A673 (cell line): ENCODE measurements at regions not wholly inside any gene's neighbourhood (a gene's known extent, or its start where the extent isn't known, plus 50 kb on each side); places are given as distances from the start of the nearest gene placed in this dataset.

Experiments
- BruUV-seq: library from RNA; stranded (reverse); fragments of 400-500 nt; replicated peaks from 2 replicates; lab custom pipeline; 2021; lab: Mats Ljungman, UMichigan
- CTCF ChIA-PET: fragments of 300-600 bp; sonication (Branson Sonifier 250); formaldehyde crosslinking; loops from one replicate; lab custom pipeline; 2022; ENCODE audit warnings: antibody characterized with exemption; lab: Charles Lee
- POLR2A ChIA-PET: fragments of 300-600 bp; sonication (Branson Sonifier 250); formaldehyde crosslinking; loops from one replicate; lab custom pipeline; 2022; ENCODE audit warnings: antibody characterized with exemption; ENCODE audit not compliant: low non-redundant PET; lab: Charles Lee
- DNase-seq: peaks from one replicate; pipeline ENCODE4 v3.0.0-alpha.2; 2015; ENCODE audit warnings: low spot score
- H3K27ac ChIP-seq: fragments of 200-600 bp; sonication (generic); 2 replicates; pipeline ENCODE4 v1.5.1; 2016; ENCODE audit warnings: mixed run types, low read depth, mild to moderate bottlenecking, mixed read lengths, antibody characterized with exemption, low read length; ENCODE audit not compliant: poor library complexity, severe bottlenecking
- H3K27me3 ChIP-seq: fragments of 200-600 bp; sonication (generic); replicated peaks from 2 replicates; pipeline ENCODE4 v1.6.1; 2017; ENCODE audit warnings: mixed run types, low read depth, mild to moderate bottlenecking, mixed read lengths, antibody characterized with exemption, low read length; ENCODE audit not compliant: insufficient read depth, poor library complexity
- H3K36me3 ChIP-seq: fragments of 200-600 bp; sonication (generic); 2 replicates; pipeline ENCODE4 v1.6.1; 2016; ENCODE audit warnings: mixed run types, mild to moderate bottlenecking, mixed read lengths, antibody characterized with exemption, low read length; ENCODE audit not compliant: insufficient read depth, poor library complexity, severe bottlenecking
- H3K4me1 ChIP-seq: fragments of 200-600 bp; sonication (generic); 2 replicates; pipeline ENCODE4 v1.6.1; 2017; ENCODE audit warnings: mixed run types, mild to moderate bottlenecking, mixed read lengths, antibody characterized with exemption, low read length; ENCODE audit not compliant: insufficient read depth, poor library complexity, severe bottlenecking
- H3K4me3 ChIP-seq: fragments of 200-600 bp; sonication (generic); 2 replicates; pipeline ENCODE4 v1.5.1; 2016; ENCODE audit warnings: low read depth, mixed run types, mild to moderate bottlenecking, mixed read lengths, low read length; ENCODE audit not compliant: poor library complexity, severe bottlenecking
- H3K9me3 ChIP-seq: fragments of 200-600 bp; sonication (generic); 2 replicates; pipeline ENCODE4 v1.6.1; 2016; ENCODE audit warnings: mixed run types, low read depth, mild to moderate bottlenecking, mixed read lengths, antibody characterized with exemption, low read length; ENCODE audit not compliant: poor library complexity, severe bottlenecking
- CTCF ChIP-seq: fragments of 300-800, 200-600 bp; sonication (generic); conservative IDR thresholded peaks from 2 replicates; pipeline ENCODE4 v1.5.1; 2017; ENCODE audit warnings: low read depth, mild to moderate bottlenecking, antibody characterized with exemption, low read length, moderate library complexity, mixed read lengths
- EZH2 ChIP-seq: fragments of 200-600 bp; sonication (generic); IDR thresholded peaks from 2 replicates; pipeline ENCODE4 v1.6.1; 2017; ENCODE audit warnings: borderline replicate concordance, low read depth, mild to moderate bottlenecking, mixed read lengths, antibody characterized with exemption, low read length; ENCODE audit not compliant: poor library complexity, severe bottlenecking
- intact Hi-C: fragments of 100-400 bp; cut with micrococcal nuclease; formaldehyde crosslinking; loops from one replicate; pipeline ENCODE4 v1.10.0; 2022; ENCODE audit not compliant: unreplicated experiment

- Histone ChIP-seq H3K4me3 (no peak overlapping the region), H3K9me3 (no peaks in the 10 kb centered on the region), H3K36me3 (no peaks in the 10 kb centered on the region), H3K27me3 (no peaks in the 10 kb centered on the region), H3K4me1 (no peaks in the 10 kb centered on the region), H3K27ac (no peak overlapping the region)
- no TSS peak for BruUV-seq
- TF ChIP-seq EZH2 = no peak
- TF ChIP-seq CTCF = no peak
- intact Hi-C loops = no loop called here
- ChIA-PET POLR2A (no interaction called here), CTCF (no interaction called here)
- no peak for DNase-seq
Observed at GRCh38 chr9:1514776-1515363, 464.7 kb downstream of the DMRT2 start.

GRCh38 chr9:1515557-1515956 lies 465.4 kb downstream of the DMRT2 start:
- Histone ChIP-seq H3K36me3 (no peaks in the 10 kb centered on the region), H3K27me3 (no peaks in the 10 kb centered on the region), H3K4me3 (no peak overlapping the region), H3K4me1 (no peaks in the 10 kb centered on the region), H3K9me3 (no peaks in the 10 kb centered on the region), H3K27ac (no peak overlapping the region)
- no peak for DNase-seq
- ChIA-PET POLR2A (no interaction called here), CTCF (no interaction called here)
- BruUV-seq = no TSS peak
- TF ChIP-seq EZH2 (no peak), CTCF (no peak)
- intact Hi-C loops = no loop called here

- TF ChIP-seq EZH2 = no peak
- no peak for TF ChIP-seq CTCF
- DNase-seq = no peak
- no peak overlapping the region for H3K27ac ChIP-seq
- BruUV-seq = no TSS peak
- H3K9me3 ChIP-seq = no peaks in the 10 kb centered on the region
- H3K27me3 ChIP-seq = no peaks in the 10 kb centered on the region
- H3K36me3 ChIP-seq = no peaks in the 10 kb centered on the region
- no peak overlapping the region for H3K4me3 ChIP-seq
- intact Hi-C loops = no loop called here
- CTCF ChIA-PET = no interaction called here
- POLR2A ChIA-PET = no interaction called here
- H3K4me1 ChIP-seq = no peaks in the 10 kb centered on the region
Observed at GRCh38 chr9:1521547-1521946, 471.4 kb downstream of the DMRT2 start.
